GM21423 (cell line): ENCODE measurements at regions not wholly inside any gene's neighbourhood (a gene's known extent, or its start where the extent isn't known, plus 50 kb on each side); places are given as distances from the start of the nearest gene placed in this dataset.
"Not testable (repeated sequence)": the region's sequence is repeated elsewhere in the genome, so short reads cannot be mapped to it uniquely, and the experiment has no call there.

ENCODE experiments used
- ATAC-seq: cut with Tn5 transposase; IDR thresholded peaks from one replicate; pipeline ENCODE4 v1.9.1; 2021; ENCODE audit warnings: mild to moderate bottlenecking, moderate library complexity; ENCODE audit not compliant: unreplicated experiment

DNA sequence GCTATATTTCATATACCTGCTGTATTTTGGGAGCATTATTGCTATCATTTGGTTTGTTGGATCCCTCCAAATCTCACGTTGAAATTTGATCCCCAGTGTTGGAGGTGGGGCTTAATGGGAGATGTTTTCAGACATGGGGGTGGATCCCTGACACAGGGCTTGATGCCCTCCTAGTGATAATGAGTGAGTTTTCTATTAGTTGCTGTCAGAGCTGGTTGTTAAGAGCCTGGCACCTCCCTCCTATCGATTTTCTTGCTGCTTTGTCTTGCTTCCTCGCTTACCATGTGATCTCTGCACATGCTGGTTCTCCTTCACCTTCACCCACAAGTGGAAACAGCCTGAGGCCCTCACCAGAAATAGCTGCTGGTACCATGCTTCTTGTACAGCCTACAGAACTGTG, 259.9 kb upstream of the STARD13 start:
- ATAC-seq: no peak

- ATAC-seq: no peak
Observed at GRCh38 chr13:33547035-33547434, 261.5 kb upstream of the STARD13 start.

GRCh38 chr13:33548069-33548468, 262.5 kb upstream of the STARD13 start:
- ATAC-seq: no peak

DNA sequence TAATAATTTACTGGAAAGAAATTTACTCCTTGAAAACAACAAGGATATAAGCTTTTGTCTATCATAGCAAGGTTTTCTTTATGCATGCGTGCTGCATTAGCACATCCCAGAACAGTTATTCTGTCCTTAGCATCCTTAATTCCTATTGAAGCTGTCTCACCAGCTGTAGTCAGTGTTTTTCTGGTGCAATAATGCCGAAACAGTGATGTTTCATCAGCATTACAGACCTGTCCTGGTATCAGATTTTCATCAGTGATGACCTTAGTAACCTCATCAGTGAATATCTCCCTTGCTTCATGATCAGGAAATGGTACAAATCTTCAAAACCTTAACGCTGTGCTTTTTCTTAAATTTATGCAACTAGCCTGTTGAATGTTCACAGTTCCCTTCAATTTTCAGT, 264.7 kb upstream of the STARD13 start:
- no peak for ATAC-seq

GRCh38 chr13:33550885-33551284, 265.3 kb upstream of the STARD13 start:
- no peak for ATAC-seq

DNA sequence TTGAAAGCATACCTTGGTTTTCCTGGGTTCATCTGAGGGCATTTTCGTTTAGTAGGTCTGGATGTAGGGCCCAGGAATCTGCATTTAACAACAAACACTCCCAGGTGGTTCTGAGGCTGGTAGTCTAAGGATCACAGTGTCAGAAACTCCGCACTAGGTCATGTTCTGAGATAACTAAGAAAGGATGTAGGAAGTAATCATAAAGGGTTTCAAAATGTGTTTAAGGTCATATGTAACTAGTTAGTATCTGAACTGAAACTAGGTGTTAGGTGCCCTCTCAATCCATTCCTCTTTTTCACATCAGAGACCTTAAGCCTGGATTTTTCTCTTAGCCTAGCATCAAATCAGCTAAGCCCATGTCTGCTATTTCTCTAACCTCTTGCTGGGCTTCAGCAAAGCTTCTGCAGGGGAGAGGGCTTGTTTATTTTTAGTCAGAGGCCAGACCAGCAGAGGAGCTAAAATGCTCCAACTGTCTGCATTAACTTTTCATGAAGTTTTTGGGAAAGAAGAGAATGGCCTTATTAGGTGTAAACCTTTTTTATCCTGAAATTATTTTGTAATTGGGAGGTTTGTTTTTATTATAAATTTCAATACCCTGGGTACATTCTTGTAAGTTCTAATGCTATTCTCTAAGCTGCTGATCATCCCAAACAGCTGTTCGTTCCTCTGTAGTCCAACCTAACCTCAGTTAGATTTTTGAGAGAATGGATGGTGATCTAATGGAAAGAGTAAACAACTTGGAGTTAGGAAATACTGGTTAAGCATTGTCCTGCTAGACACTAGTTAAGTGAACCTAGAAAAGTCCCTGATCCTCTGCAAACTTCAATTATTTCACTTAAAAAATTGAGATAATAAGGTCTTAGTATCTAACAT, 262.8 kb upstream of the RFC3 start:
- peak; percentile 85 for ATAC-seq

DNA sequence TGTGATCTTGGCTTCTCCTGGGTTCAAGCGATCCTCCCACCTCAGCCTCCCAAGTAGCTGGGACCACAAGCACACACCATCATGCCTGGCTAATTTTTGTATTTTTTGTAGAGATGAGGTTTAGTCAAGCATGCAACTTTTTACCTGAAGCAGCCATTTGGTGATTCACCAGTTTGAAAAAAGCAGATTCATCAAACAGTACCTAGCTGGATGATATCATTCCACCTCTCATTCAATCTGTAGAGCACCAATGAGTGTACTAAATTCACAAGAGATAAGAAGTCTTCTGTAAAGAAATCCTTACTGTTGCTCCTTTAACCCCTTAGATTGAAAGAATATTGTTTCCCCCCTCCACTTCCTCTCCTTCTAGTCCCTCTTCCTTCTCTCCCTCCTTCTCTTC, 261.1 kb upstream of the RFC3 start:
- no peak for ATAC-seq

GRCh38 chr13:33560726-33561125, 257.2 kb upstream of the RFC3 start:
- ATAC-seq: no peak

- ATAC-seq: no peak
Observed at GRCh38 chr13:33561627-33562026, 256.3 kb upstream of the RFC3 start.

- no peak for ATAC-seq
Observed at GRCh38 chr13:33571618-33572017, 246.3 kb upstream of the RFC3 start.

DNA sequence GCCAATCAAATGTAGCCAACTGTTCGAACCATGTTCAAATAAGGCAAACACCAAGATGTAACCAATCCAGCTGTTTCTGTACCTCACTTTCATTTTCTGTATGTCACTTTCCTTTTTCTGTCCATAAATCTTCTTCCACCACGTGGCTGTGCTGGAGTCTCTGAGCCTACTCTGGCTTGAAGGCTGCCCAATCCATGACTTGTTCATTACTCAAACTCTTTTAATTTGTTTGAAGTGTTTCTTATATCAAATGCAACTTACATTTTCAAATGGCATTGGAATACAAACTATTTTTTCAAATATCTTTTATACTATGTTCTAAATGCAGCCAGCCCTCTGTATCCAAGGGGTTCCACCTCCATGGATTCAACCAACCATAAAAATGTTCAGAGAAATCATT, 245.6 kb upstream of the RFC3 start:
- not testable (repeated sequence) for ATAC-seq

DNA sequence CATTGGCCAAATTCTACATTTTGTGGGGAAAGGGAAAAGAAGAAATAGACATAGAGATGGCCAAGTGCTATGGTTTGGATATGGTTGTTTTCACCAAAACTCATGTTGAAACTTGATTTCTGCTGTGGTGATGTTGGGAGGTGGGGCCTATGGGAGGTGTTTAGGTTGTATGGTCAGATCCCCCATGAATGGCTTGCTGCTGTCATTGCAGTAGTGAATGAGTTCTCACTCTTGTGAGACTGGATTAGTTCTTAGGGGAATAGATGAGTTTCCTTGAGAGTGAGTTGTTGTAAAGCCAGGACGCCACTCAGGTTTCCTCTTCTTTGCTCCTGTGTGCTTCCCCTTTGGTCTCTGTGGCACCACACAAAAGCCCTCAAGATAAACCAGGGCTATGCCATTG, 242.6 kb upstream of the RFC3 start:
- no peak for ATAC-seq

DNA sequence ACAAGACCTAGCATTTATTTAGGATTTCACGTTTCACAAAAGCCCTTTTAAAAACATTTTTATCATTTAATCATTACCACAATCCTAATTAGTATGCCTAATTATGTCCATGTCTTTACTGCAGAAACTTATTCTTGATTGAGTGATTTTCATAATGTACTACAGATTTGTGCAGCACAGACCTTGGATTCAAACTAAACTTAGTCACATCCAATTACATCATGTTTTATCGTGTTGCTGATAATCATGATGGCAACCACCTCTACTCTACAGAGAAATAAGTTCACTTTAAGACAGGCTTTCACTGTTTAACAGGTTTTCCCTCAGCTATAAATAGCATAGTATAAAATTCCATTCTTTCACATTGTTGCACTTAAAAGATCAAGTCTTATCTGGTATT, 240.9 kb upstream of the RFC3 start:
- ATAC-seq: no peak

GRCh38 chr13:33578786-33579185, 239.2 kb upstream of the RFC3 start:
- no peak for ATAC-seq

- ATAC-seq: no peak
Observed at GRCh38 chr13:33582121-33582520, 235.8 kb upstream of the RFC3 start.

- ATAC-seq: no peak
Observed at GRCh38 chr13:33583398-33583797, 234.6 kb upstream of the RFC3 start.

DNA sequence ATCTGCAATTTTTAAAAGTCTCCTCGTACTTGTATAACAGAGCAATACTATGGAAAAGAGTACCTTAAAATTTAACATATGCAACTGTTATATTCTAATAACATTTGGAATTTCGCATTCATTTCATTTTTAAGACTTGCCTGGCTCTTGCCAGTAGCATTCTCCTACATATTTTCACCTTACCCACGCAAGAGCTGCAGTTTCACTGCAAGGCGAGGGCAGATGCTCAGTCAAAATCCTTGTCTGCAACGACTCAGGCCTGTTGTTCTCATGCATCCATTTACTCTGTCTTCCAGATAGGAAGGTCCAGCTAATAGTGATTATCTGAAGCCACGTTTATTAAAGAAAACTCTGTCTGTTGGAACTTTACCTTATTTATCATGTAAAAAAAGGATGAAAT, 227.0 kb upstream of the RFC3 start:
- ATAC-seq: no peak

DNA sequence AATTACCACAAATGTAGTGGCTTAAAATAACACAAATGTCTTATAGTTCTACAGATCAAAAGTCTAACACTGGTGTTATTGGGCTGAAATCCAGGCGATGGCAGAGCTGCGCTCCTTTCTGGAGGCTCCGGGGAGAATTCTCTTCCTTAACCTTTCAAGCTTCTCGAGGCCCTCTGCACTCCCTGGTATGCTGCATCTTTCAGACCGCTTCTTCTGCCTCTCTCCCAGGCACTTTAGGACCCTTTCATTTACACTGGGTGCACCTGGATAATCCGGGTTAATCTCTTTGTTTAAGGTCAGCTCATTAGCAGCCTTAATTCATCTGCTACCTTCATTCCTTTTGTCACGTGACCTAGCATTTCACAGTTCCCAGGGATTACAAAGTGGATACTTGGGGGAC, 211.3 kb upstream of the RFC3 start:
- no peak for ATAC-seq

GRCh38 chr13:33610438-33611120, 207.4 kb upstream of the RFC3 start:
- ATAC-seq: no peak

DNA sequence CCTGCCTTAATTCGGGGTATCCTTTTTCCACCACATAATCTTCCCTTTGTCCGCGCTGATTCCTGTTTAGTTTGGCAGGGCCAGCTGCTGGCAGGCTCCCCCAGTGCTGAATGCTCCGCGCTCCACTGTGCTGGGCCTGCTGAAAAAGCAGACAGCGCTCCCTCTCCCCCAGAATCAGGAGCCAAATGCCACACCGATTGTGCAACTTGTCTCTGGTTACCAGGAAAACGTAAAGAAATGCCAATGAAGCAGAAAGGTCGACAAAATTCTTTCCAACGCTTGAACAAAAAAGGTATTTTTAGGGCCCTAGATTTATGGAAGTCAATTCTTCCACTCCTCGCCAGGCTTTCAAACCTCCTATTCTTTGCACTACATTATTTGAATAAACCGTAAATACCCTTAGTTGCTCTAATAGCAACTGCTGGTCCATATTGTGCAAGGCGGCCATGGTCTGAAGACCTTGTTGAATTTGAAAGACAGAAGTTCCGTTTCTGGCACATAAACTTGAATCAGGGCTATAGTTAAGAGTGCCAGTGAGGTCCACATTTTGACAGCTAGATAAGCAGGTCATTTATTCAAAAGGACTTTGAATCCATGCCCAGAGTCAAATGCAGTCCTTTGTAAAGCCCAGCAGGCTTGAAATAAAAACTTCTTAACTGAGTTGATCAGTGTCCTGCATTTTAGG, 206.7 kb upstream of the RFC3 start:
- ATAC-seq: no peak

GRCh38 chr13:33612641-33613638, 205.0 kb upstream of the RFC3 start:
- ATAC-seq: no peak
